GM12878 (cell line): ENCODE measurements at regions not wholly inside any gene's neighbourhood (a gene's known extent, or its start where the extent isn't known, plus 50 kb on each side); places are given as distances from the start of the nearest gene placed in this dataset.

Source experiments
- ATAC-seq: fragments of 200-7000 bp; cut with Tn5 transposase; 3 replicates; pipeline ENCODE4 v1.9.1; 2020; ENCODE audit warnings: mild to moderate bottlenecking, moderate library complexity
- BruUV-seq: library from RNA; stranded (reverse); fragments of 400-500 nt; replicated peaks from 2 replicates; lab custom pipeline; 2021; lab: Mats Ljungman, UMichigan
- CTCF ChIA-PET: fragments of 300-600 bp; sonication (Branson Sonifier 250); formaldehyde crosslinking; extraction: SDS; loops from one replicate; lab custom pipeline; 2021; ENCODE audit warnings: inconsistent platforms; lab: Yijun Ruan, JAX
- POLR2A ChIA-PET: fragments of 350-600 bp; formaldehyde crosslinking; extraction: SDS; loops from one replicate; lab custom pipeline; 2021; ENCODE audit warnings: inconsistent platforms; lab: Charles Lee
- RAD21 ChIA-PET: fragments of 300-600 bp; sonication (Branson Sonifier 250); formaldehyde crosslinking; loops from one replicate; lab custom pipeline; 2023; ENCODE audit warnings: antibody characterized with exemption; ENCODE audit not compliant: unreplicated experiment; lab: Charles Lee
- SMC1A ChIA-PET: fragments of 300-600 bp; sonication (Branson Sonifier 250); formaldehyde crosslinking; loops from one replicate; lab custom pipeline; 2023; ENCODE audit not compliant: unreplicated experiment, uncharacterized antibody; lab: Charles Lee
- DNase-seq: peaks from one replicate; pipeline ENCODE4 v3.0.0-alpha.2; 2011; ENCODE audit warnings: low read depth, low spot score
- FAIRE-seq: peaks from 3 replicates; lab custom pipeline; 2011; peaks lifted over from hg19 to GRCh38; lab: Jason Lieb, UNC
- H2AFZ ChIP-seq: 2 replicates; pipeline ENCODE4 v1.6.0; 2011; ENCODE audit warnings: low read depth, low read length, control low read depth; ENCODE audit not compliant: control insufficient read depth
- H3K27ac ChIP-seq: 2 replicates; pipeline ENCODE4 v1.5.1; 2011; ENCODE audit warnings: control low read depth; ENCODE audit not compliant: control insufficient read depth, insufficient read depth
- H3K27me3 ChIP-seq, 2 experiments: replicated peaks in 1 of 2; 2 replicates each; pipeline versions ENCODE4 v1.6.0 to v1.6.1; 2011; ENCODE audit warnings: low read length in 1 of 2; ENCODE audit not compliant: control insufficient read depth in 2 of 2, insufficient read depth in 2 of 2
- H3K36me3 ChIP-seq, 2 experiments: 2 replicates each; pipeline ENCODE4 v1.5.1; 2011; ENCODE audit warnings: low read length in 1 of 2; ENCODE audit not compliant: control insufficient read depth in 2 of 2, insufficient read depth in 2 of 2
- H3K4me1 ChIP-seq: 2 replicates; pipeline ENCODE4 v1.6.1; 2011; ENCODE audit warnings: mild to moderate bottlenecking, low read length, moderate library complexity, mixed read lengths; ENCODE audit not compliant: control insufficient read depth, insufficient read depth
- H3K4me2 ChIP-seq: 2 replicates; pipeline ENCODE4 v1.6.0; 2011; ENCODE audit warnings: control low read depth; ENCODE audit not compliant: control insufficient read depth, insufficient read depth
- H3K4me3 ChIP-seq: fragments of 200-600 bp; sonication (generic); 2 replicates; pipeline ENCODE4 v1.5.1; 2016
- H3K79me2 ChIP-seq: 2 replicates; pipeline ENCODE4 v1.6.0; 2011; ENCODE audit warnings: low read length; ENCODE audit not compliant: control insufficient read depth, insufficient read depth
- H3K9ac ChIP-seq: 2 replicates; pipeline ENCODE4 v1.8.0; 2011; ENCODE audit warnings: low read length, control low read depth, mixed read lengths; ENCODE audit not compliant: control insufficient read depth, insufficient read depth
- H3K9me3 ChIP-seq: replicated peaks from 3 replicates; pipeline ENCODE4 v1.5.1; 2011; ENCODE audit warnings: mild to moderate bottlenecking, low read length; ENCODE audit not compliant: control insufficient read depth, insufficient read depth
- H4K20me1 ChIP-seq: 2 replicates; pipeline ENCODE4 v1.6.0; 2011; ENCODE audit not compliant: control insufficient read depth, insufficient read depth
- CBX5 ChIP-seq: sonication (generic); IDR thresholded peaks from 2 replicates; pipeline ENCODE4 v1.6.1; 2016; ENCODE audit warnings: low read depth, moderate library complexity, mild to moderate bottlenecking, inconsistent platforms
- EGR1 ChIP-seq, 2 experiments: IDR thresholded peaks; 1 replicate in 1 of 2; 2 replicates in 1 of 2; pipeline ENCODE4 v1.6.1; 2011 to 2012; ENCODE audit warnings: low read depth in 2 of 2, low read length in 2 of 2, borderline replicate concordance in 1 of 2, mild to moderate bottlenecking in 1 of 2, moderate library complexity in 1 of 2
- GABPA ChIP-seq: IDR thresholded peaks from 2 replicates; pipeline ENCODE4 v1.6.1; 2014; ENCODE audit warnings: antibody characterized with exemption, low read depth, mild to moderate bottlenecking, inconsistent platforms
- SIN3A ChIP-seq: IDR thresholded peaks from 2 replicates; pipeline ENCODE4 v1.6.1; 2012; ENCODE audit warnings: low read depth, low read length, improper control_type of control experiment
- STAT3 ChIP-seq: IDR thresholded peaks from 2 replicates; pipeline ENCODE4 v1.6.1; 2011; ENCODE audit warnings: low read depth, low read length, improper control_type of control experiment
- WGBS: methylation state at CpG from one replicate; pipeline ENCODE4 v1.1.6; 2016; ENCODE audit warnings: low lambda C conversion rate; ENCODE audit not compliant: insufficient replicate concordance, insufficient coverage; ENCODE audit errors: missing lambda C conversion rate; 5-methylcytosine and 5-hydroxymethylcytosine counted together
- in situ Hi-C: fragments of 300-500 bp; cut with MboI; formaldehyde crosslinking; loops from 9 replicates; pipeline ENCODE4 v1.14.3; 2018; ENCODE audit warnings: mixed read lengths
- intact Hi-C: fragments of 100-400 bp; cut with micrococcal nuclease; formaldehyde crosslinking; loops from one replicate; pipeline ENCODE4 v1.14.2; 2022; ENCODE audit not compliant: unreplicated experiment
- TF ChIP-seq, protein P1 (sequence below): IDR thresholded peaks from 2 replicates; pipeline ENCODE4 v1.6.1; 2012; ENCODE audit warnings: low read depth, low read length, improper control_type of control experiment
- TF ChIP-seq, protein P2 (sequence below): IDR thresholded peaks from 2 replicates; pipeline ENCODE4 v1.6.1; 2012; ENCODE audit warnings: improper control_type of control experiment, low read depth, low read length; ENCODE audit not compliant: insufficient replicate concordance
- TF ChIP-seq, protein P3 (sequence below): fragments of 450-650 bp; formaldehyde crosslinking; IDR thresholded peaks from 2 replicates; pipeline ENCODE4 v1.5.0; 2022; ENCODE audit warnings: mild to moderate bottlenecking, missing genetic modification characterization

DNA sequence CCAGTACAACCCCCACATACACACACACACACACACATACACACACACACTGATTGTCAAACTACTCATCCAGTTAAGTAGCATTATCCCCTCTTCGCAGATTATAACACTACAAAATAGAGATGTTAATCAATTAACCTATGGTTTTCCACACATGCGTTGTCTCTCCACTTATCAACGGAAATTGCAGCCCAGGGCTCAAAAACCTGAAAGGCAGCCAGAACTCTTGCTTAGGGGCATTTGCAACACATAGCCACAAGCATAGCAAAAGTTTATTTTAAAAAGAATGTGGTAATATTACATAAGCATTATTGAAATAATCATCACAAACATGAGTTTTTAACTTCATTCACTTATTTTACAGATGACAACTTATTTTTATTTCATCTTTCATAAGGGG is 265.8 kb downstream of the SLC16A7 start:
- TF ChIP-seq, protein P1, sequence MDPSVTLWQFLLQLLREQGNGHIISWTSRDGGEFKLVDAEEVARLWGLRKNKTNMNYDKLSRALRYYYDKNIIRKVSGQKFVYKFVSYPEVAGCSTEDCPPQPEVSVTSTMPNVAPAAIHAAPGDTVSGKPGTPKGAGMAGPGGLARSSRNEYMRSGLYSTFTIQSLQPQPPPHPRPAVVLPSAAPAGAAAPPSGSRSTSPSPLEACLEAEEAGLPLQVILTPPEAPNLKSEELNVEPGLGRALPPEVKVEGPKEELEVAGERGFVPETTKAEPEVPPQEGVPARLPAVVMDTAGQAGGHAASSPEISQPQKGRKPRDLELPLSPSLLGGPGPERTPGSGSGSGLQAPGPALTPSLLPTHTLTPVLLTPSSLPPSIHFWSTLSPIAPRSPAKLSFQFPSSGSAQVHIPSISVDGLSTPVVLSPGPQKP = no peak
- TF ChIP-seq, all 136 proteins: peak for 0
- no peak overlapping the region for H3K9ac ChIP-seq
- no peak overlapping the region for H3K27ac ChIP-seq
- H4K20me1 ChIP-seq = no peaks in the 10 kb centered on the region
- DNase-seq (no peak), ATAC-seq (no peak), FAIRE-seq (no peak)
- ChIA-PET POLR2A (no interaction called here), SMC1A (no interaction called here), CTCF (no interaction called here), RAD21 (no interaction called here)
- intact Hi-C loops (no loop called here), in situ Hi-C loops (no loop called here)
- no peaks in the 10 kb centered on the region for H3K79me2 ChIP-seq
- no peaks in the 10 kb centered on the region for H3K9me3 ChIP-seq
- H3K4me1 ChIP-seq = no peaks in the 10 kb centered on the region
- H2AFZ ChIP-seq = no peak overlapping the region
- no peak overlapping the region for H3K4me3 ChIP-seq
- H3K27me3 ChIP-seq = no peaks in the 10 kb centered on the region
- H3K4me2 ChIP-seq = no peak overlapping the region
- H3K36me3 ChIP-seq = no peaks in the 10 kb centered on the region
- no TSS peak for BruUV-seq
- WGBS = 77% methylated on average over 3 of the region's 3 CpGs

DNA sequence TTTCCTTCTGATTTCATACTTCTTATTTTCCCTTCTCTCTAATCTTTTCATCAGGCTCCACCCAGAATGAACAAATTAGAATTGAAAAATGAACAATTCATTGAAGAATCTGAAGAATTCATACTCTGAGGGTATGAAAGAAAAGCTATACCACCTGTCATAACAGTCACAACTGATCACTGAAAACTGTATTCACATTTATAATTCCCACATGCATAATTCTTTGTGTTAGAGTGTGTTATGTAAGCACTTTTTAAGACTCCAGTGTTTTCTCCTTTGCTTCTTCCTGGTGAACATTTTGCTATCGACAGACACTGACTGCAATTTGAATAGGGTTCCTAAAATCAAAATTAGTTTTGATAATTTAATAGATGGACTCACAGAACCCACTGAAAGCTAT is 271.2 kb downstream of the SLC16A7 start:
- ATAC-seq (no peak), DNase-seq (no peak), FAIRE-seq (no peak)
- H3K9me3 ChIP-seq = no peaks in the 10 kb centered on the region
- ChIA-PET POLR2A (no interaction called here), CTCF (no interaction called here), RAD21 (no interaction called here), SMC1A (no interaction called here)
- no peaks in the 10 kb centered on the region for H3K27me3 ChIP-seq
- no peak overlapping the region for H3K9ac ChIP-seq
- H3K79me2 ChIP-seq = no peaks in the 10 kb centered on the region
- H3K27ac ChIP-seq = no peak overlapping the region
- no peaks in the 10 kb centered on the region for H3K4me1 ChIP-seq
- BruUV-seq = no TSS peak
- no peak overlapping the region for H2AFZ ChIP-seq
- intact Hi-C loops = no loop called here
- in situ Hi-C loops = no loop called here
- H4K20me1 ChIP-seq = no peaks in the 10 kb centered on the region
- no peaks in the 10 kb centered on the region for H3K36me3 ChIP-seq
- no peak overlapping the region for H3K4me3 ChIP-seq
- 38% methylated on average over 1 of the region's 1 CpG for WGBS
- H3K4me2 ChIP-seq = no peak overlapping the region
- TF ChIP-seq GABPA (no peak), CBX5 (no peak), STAT3 (no peak), SIN3A (no peak), EGR1 (IDR thresholded peaks at IDR 0.05; ENCODE audit: borderline replicate concordance in 1 of 2, low read depth in 2 of 2, low read length in 2 of 2) (no peak)
- TF ChIP-seq, protein P2, sequence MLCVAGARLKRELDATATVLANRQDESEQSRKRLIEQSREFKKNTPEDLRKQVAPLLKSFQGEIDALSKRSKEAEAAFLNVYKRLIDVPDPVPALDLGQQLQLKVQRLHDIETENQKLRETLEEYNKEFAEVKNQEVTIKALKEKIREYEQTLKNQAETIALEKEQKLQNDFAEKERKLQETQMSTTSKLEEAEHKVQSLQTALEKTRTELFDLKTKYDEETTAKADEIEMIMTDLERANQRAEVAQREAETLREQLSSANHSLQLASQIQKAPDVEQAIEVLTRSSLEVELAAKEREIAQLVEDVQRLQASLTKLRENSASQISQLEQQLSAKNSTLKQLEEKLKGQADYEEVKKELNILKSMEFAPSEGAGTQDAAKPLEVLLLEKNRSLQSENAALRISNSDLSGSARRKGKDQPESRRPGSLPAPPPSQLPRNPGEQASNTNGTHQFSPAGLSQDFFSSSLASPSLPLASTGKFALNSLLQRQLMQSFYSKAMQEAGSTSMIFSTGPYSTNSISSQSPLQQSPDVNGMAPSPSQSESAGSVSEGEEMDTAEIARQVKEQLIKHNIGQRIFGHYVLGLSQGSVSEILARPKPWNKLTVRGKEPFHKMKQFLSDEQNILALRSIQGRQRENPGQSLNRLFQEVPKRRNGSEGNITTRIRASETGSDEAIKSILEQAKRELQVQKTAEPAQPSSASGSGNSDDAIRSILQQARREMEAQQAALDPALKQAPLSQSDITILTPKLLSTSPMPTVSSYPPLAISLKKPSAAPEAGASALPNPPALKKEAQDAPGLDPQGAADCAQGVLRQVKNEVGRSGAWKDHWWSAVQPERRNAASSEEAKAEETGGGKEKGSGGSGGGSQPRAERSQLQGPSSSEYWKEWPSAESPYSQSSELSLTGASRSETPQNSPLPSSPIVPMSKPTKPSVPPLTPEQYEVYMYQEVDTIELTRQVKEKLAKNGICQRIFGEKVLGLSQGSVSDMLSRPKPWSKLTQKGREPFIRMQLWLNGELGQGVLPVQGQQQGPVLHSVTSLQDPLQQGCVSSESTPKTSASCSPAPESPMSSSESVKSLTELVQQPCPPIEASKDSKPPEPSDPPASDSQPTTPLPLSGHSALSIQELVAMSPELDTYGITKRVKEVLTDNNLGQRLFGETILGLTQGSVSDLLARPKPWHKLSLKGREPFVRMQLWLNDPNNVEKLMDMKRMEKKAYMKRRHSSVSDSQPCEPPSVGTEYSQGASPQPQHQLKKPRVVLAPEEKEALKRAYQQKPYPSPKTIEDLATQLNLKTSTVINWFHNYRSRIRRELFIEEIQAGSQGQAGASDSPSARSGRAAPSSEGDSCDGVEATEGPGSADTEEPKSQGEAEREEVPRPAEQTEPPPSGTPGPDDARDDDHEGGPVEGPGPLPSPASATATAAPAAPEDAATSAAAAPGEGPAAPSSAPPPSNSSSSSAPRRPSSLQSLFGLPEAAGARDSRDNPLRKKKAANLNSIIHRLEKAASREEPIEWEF = no peak
- TF ChIP-seq, protein P3, sequence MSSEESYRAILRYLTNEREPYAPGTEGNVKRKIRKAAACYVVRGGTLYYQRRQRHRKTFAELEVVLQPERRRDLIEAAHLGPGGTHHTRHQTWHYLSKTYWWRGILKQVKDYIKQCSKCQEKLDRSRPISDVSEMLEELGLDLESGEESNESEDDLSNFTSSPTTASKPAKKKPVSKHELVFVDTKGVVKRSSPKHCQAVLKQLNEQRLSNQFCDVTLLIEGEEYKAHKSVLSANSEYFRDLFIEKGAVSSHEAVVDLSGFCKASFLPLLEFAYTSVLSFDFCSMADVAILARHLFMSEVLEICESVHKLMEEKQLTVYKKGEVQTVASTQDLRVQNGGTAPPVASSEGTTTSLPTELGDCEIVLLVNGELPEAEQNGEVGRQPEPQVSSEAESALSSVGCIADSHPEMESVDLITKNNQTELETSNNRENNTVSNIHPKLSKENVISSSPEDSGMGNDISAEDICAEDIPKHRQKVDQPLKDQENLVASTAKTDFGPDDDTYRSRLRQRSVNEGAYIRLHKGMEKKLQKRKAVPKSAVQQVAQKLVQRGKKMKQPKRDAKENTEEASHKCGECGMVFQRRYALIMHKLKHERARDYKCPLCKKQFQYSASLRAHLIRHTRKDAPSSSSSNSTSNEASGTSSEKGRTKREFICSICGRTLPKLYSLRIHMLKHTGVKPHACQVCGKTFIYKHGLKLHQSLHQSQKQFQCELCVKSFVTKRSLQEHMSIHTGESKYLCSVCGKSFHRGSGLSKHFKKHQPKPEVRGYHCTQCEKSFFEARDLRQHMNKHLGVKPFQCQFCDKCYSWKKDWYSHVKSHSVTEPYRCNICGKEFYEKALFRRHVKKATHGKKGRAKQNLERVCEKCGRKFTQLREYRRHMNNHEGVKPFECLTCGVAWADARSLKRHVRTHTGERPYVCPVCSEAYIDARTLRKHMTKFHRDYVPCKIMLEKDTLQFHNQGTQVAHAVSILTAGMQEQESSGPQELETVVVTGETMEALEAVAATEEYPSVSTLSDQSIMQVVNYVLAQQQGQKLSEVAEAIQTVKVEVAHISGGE (CRISPR knock-in tag) = no peak
